Esophagus squamous epithelium (tissue), 5 donors: ENCODE measurements at regions not wholly inside any gene's neighbourhood (a gene's known extent, or its start where the extent isn't known, plus 50 kb on each side); places are given as distances from the start of the nearest gene placed in this dataset.
A peak's percentile ranks its signal among the peaks of the same experiment; 100 is the strongest.

ENCODE experiments used
- DNase-seq: peaks from one replicate; lab custom pipeline; 2025; lab: John Stamatoyannopoulos, UW
- H3K27ac ChIP-seq, 4 donors: fragments of 200-600 bp; sonication (generic); one replicate each; pipeline ENCODE4 v1.5.1; 2016 to 2019; ENCODE audit warnings: mild to moderate bottlenecking in 1 of 4
- H3K27me3 ChIP-seq, 4 donors: fragments of 200-600 bp; sonication (generic); 1 replicate in 3 of 4; 2 replicates in 1 of 4; pipeline versions ENCODE4 v1.5.1 to v1.6.0; 2017 to 2021; ENCODE audit warnings: antibody characterized with exemption in 1 of 4
- H3K36me3 ChIP-seq, 3 donors: fragments of 200-600 bp; sonication (generic); one replicate each; pipeline ENCODE4 v1.5.1; 2016 to 2019
- H3K4me1 ChIP-seq, 3 donors: fragments of 200-600 bp; sonication (generic); one replicate each; pipeline ENCODE4 v1.5.1; 2017 to 2019
- H3K4me3 ChIP-seq, 4 donors: fragments of 200-600 bp; sonication (generic); 1 replicate in 3 of 4; 2 replicates in 1 of 4; pipeline ENCODE4 v1.5.1; 2016 to 2019; ENCODE audit warnings: mild to moderate bottlenecking in 2 of 4, moderate library complexity in 1 of 4
- H3K9me3 ChIP-seq, 3 donors: fragments of 200-600 bp; sonication (generic); one replicate each; pipeline ENCODE4 v1.5.1; 2016 to 2019
- POLR2A ChIP-seq, 4 donors: fragments of 450-650 bp; IDR thresholded peaks; one replicate each; pipeline ENCODE4 v1.6.1; 2017; ENCODE audit warnings: antibody characterized with exemption in 4 of 4, mild to moderate bottlenecking in 4 of 4, moderate library complexity in 3 of 4
- WGBS, 2 donors: methylation state at CpG; one replicate each; pipeline ENCODE4 v1.1.5; 2018; 5-methylcytosine and 5-hydroxymethylcytosine counted together
- intact Hi-C: fragments of 100-400 bp; cut with DNase I; formaldehyde crosslinking; loops from one replicate; pipeline ENCODE4 v1.15.0; 2022
- TF ChIP-seq, protein P1 (sequence below), 6 experiments: fragments of 450-650 bp in 4 of 6; fragments of 200-600 bp in 2 of 6; sonication (generic) in 2 of 6; IDR thresholded peaks; one replicate each; pipeline ENCODE4 v1.5.1; 2016 to 2019; ENCODE audit warnings: antibody characterized with exemption in 6 of 6, mild to moderate bottlenecking in 4 of 6, moderate library complexity in 4 of 6
- donor health status: DM: yes; HTN: yes; CAD: no.

DNA sequence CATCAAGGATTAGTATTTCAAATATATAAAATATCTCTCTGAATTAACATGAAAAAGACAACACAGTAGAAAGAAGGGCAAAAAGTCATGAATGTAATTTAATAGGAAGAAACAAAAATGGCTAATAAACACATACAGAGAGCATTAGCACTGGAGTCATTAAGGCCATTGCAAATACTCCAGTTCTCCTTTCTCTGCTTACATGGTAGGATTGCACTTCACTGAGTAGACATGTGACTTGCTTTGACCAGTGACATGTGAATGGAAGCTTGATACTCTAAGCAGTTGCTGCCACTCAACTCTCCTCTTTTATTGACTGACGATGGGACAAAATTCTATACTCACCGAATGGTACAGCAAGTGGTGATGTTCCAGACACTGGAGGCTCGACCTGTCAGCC is 153.9 kb upstream of the LGALSL start:
- Histone ChIP-seq H3K9me3 (no peaks in the 10 kb centered on the region), H3K4me1 (no peaks in the 10 kb centered on the region), H3K36me3 (no peaks in the 10 kb centered on the region), H3K27ac (no peak overlapping the region), H3K4me3 (no peak overlapping the region), H3K27me3 (no peaks in the 10 kb centered on the region)
- intact Hi-C loops: no loop called here
- WGBS, 2 donors: 88 to 100% methylated on average over 1 to 3 of the region's 3 CpGs
- no peak for DNase-seq
- no peak for TF ChIP-seq POLR2A (IDR thresholded peaks at IDR 0.05)
- TF ChIP-seq, protein P1, sequence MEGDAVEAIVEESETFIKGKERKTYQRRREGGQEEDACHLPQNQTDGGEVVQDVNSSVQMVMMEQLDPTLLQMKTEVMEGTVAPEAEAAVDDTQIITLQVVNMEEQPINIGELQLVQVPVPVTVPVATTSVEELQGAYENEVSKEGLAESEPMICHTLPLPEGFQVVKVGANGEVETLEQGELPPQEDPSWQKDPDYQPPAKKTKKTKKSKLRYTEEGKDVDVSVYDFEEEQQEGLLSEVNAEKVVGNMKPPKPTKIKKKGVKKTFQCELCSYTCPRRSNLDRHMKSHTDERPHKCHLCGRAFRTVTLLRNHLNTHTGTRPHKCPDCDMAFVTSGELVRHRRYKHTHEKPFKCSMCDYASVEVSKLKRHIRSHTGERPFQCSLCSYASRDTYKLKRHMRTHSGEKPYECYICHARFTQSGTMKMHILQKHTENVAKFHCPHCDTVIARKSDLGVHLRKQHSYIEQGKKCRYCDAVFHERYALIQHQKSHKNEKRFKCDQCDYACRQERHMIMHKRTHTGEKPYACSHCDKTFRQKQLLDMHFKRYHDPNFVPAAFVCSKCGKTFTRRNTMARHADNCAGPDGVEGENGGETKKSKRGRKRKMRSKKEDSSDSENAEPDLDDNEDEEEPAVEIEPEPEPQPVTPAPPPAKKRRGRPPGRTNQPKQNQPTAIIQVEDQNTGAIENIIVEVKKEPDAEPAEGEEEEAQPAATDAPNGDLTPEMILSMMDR (IDR thresholded peaks at IDR 0.05): no peak

DNA sequence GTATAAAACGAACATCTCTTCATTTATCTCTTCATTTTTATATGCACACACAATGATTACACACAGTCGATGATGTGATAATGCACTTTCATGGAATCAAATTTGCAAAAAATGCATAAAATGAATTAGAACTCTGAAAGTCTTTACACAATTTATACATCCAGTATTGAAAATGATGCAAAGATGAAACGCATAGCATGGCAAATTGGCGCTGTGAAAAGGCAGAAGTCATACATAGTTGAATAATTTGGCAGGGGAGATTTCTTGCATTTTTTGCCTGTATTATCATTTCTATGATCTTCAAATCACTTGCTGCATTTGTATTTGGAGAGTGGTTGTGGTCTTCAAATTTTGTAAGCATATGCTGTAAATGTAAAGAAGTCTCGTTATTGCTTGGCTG is 150.7 kb upstream of the LGALSL start:
- intact Hi-C loops: no loop called here
- Histone ChIP-seq H3K27ac (no peak overlapping the region), H3K9me3 (no peaks in the 10 kb centered on the region), H3K4me1 (no peaks in the 10 kb centered on the region), H3K27me3 (no peaks in the 10 kb centered on the region), H3K4me3 (no peak overlapping the region), H3K36me3 (no peaks in the 10 kb centered on the region)
- 90 to 95% methylated on average over 5 of the region's 5 CpGs for WGBS, 2 donors
- no peak for TF ChIP-seq POLR2A (IDR thresholded peaks at IDR 0.05)
- TF ChIP-seq, protein P1 (IDR thresholded peaks at IDR 0.05): no peak
- no peak for DNase-seq

DNA sequence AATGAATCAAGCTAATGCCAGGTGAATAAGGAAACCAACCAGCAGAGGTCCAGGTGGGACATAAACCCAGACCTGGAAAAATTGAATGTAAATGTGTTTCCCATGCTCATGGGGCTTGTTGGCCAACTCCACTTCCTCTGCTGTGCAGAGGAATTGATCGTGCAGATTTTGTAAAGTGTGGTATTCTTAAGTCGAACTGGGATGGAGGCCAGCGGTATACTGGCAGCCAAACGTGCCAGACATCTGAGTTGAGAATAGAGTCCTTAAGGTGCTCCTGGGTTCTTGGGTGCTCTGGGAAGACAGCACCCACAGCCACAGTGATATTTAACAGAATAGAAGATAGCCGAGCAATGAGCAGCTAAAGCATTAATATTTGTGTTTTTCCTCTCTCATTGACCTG is 146.5 kb upstream of the LGALSL start:
- no peak overlapping the region for H3K4me3 ChIP-seq

DNA sequence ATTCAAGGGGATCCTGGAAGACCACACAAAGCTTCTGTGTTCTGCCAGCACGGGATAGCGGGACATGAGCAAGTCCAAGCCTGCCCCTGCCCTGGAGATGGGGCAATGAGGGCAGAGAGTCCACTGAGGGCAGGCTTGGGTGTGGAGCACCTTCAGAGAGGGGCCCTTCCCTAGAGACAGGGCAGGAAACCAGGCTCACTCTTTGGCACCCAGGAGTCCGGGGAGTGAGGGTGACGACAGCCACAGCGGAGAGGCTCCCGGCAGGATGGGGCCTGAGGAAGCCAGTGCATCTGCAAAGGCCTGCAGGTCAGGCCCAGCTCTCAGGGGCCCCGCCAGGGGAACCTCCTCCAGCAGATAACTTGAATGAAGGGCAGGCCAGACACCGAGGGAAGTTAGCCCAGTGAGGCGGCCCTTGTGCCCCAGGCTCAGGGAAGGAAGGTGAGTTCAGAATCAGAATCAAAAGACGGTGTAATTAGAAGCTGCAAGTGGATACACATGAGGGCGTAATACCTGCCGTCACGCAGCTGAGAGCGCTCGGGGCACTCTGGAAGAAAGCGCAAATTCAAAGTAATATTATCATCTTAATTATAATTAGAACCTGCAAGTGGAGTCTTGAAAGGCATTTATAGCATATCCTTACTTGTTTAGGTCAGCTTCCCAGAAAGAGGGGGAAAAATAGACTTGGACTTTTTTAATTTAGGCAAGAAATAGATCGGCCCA is 142.6 kb upstream of the LGALSL start:
- intact Hi-C loops: no loop called here
- no peak for TF ChIP-seq POLR2A (IDR thresholded peaks at IDR 0.05)
- TF ChIP-seq, protein P1 (IDR thresholded peaks at IDR 0.05): no peak
- WGBS, 2 donors: 39 to 67% methylated on average over 10 to 13 of the region's 17 CpGs
- Histone ChIP-seq H3K9me3 (no peaks in the 10 kb centered on the region), H3K36me3 (no peaks in the 10 kb centered on the region), H3K27me3 (no peaks in the 10 kb centered on the region), H3K4me3 (no peak overlapping the region), H3K4me1 (peaks cover 7 to 31% (median 21%) of the 10 kb centered on the region in 3 donors), H3K27ac (peak overlapping the region; percentile 72 to 91 (median 83))
- DNase-seq: no peak

More for the DNA sequence above, 146.5 kb upstream of the LGALSL start:
- H3K27ac ChIP-seq: no peak overlapping the region
- no peaks in the 10 kb centered on the region for H3K9me3 ChIP-seq
- H3K36me3 ChIP-seq: no peaks in the 10 kb centered on the region
- no peak for TF ChIP-seq POLR2A (IDR thresholded peaks at IDR 0.05)
- TF ChIP-seq, protein P1 (IDR thresholded peaks at IDR 0.05): no peak
- DNase-seq: no peak
- WGBS, 2 donors: 52 to 85% methylated on average over 5 of the region's 5 CpGs
- intact Hi-C loops: no loop called here
- no peaks in the 10 kb centered on the region for H3K27me3 ChIP-seq
- H3K4me1 ChIP-seq: peaks cover 7 to 21% (median 16%) of the 10 kb centered on the region in 3 donors

DNA sequence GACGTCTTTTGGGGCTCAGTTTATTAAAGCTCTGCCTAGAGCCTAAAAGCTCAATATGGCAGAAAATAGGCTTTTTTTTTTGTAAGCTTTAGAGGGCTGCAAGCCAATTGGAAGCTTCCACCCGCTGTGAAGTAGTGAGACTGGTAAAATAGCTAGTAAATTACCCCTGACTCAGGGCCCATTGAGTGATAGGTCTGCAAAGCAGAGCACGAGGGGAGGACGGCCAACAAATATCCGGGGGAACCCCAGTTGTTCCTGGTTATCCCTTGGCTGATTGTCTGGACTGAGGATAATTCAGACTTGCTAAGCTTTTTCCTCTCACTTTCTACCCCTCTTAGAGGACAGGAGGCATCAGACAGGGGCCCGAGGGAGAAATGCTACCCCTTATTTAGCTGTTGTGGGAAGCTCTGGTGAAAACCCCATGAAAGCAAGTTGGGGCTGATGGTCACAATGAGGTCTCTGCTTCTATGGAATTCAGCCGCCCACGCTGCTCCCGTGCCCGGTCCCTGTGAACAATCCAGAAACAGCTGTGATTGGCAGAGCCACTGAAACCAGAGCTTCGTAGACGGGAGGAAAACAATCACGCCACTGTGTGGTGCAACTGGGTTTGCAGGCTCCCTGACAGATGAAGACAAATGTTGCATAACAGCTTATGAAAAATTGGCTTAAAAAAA is 141.9 kb upstream of the LGALSL start:
- Histone ChIP-seq H3K27ac (peak overlapping the region; percentile 72 to 91 (median 83)), H3K4me1 (peaks cover 7 to 31% (median 21%) of the 10 kb centered on the region in 3 donors), H3K4me3 (peak overlapping the region in 2 of 4 donors; percentile 15 to 49), H3K36me3 (no peaks in the 10 kb centered on the region), H3K27me3 (no peaks in the 10 kb centered on the region), H3K9me3 (no peaks in the 10 kb centered on the region)
- no peak for DNase-seq
- 7 to 36% methylated on average over 6 to 8 of the region's 13 CpGs for WGBS, 2 donors
- intact Hi-C loops: no loop called here
- TF ChIP-seq POLR2A (IDR thresholded peaks at IDR 0.05): no peak
- TF ChIP-seq, protein P1 (IDR thresholded peaks at IDR 0.05): peak; percentile 21 to 75 (median 63)
